Cardiac fibroblast (primary cell): ENCODE measurements at regions not wholly inside any gene's neighbourhood (a gene's known extent, or its start where the extent isn't known, plus 50 kb on each side); places are given as distances from the start of the nearest gene placed in this dataset.

Experiments used
- DNase-seq, 2 donors: peaks; one replicate each; pipeline versions ENCODE4 v3.0.0 to v3.0.0-alpha.2; 2010; ENCODE audit warnings: low read depth in 2 of 2
- H3K4me3 ChIP-seq, 2 donors: replicated peaks in 1 of 2; 1 replicate in 1 of 2; 2 replicates in 1 of 2; pipeline ENCODE4 v1.5.1; 2011; ENCODE audit warnings: low read depth in 2 of 2, low read length in 2 of 2, mild to moderate bottlenecking in 2 of 2, moderate library complexity in 1 of 2
- TF ChIP-seq, protein P1 (sequence below): IDR thresholded peaks from one replicate; pipeline ENCODE4 v1.5.1; 2011; ENCODE audit warnings: low read depth, mild to moderate bottlenecking, low read length, inconsistent platforms

DNA sequence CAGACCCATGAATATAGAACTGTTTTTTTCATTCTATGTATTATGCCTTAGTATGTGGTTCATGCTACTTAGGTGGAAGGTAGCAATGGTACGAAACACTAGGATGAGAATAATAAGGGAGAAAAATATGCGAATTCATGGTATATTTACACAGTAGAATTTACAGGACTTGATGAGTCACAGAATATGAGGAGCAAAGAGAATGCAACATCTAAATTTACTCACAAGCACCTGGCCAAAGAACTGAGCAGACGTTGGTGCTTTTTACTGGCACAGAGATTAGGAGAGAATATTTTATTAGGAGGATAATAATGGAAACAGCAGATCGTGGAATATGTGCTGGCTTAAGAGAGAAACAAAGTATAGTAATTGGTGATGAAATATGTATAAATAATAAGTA, 785.4 kb upstream of the ROBO1 start:
- DNase-seq = no peak
- TF ChIP-seq, protein P1, sequence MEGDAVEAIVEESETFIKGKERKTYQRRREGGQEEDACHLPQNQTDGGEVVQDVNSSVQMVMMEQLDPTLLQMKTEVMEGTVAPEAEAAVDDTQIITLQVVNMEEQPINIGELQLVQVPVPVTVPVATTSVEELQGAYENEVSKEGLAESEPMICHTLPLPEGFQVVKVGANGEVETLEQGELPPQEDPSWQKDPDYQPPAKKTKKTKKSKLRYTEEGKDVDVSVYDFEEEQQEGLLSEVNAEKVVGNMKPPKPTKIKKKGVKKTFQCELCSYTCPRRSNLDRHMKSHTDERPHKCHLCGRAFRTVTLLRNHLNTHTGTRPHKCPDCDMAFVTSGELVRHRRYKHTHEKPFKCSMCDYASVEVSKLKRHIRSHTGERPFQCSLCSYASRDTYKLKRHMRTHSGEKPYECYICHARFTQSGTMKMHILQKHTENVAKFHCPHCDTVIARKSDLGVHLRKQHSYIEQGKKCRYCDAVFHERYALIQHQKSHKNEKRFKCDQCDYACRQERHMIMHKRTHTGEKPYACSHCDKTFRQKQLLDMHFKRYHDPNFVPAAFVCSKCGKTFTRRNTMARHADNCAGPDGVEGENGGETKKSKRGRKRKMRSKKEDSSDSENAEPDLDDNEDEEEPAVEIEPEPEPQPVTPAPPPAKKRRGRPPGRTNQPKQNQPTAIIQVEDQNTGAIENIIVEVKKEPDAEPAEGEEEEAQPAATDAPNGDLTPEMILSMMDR = no peak
- no peak overlapping the region for H3K4me3 ChIP-seq

GRCh38 chr3:80550174-80550573, 782.4 kb upstream of the ROBO1 start:
- no peak for DNase-seq
- H3K4me3 ChIP-seq = no peak overlapping the region
- TF ChIP-seq, protein P1 = no peak

GRCh38 chr3:80549173-80549572, 781.4 kb upstream of the ROBO1 start:
- TF ChIP-seq, protein P1 = no peak
- no peak overlapping the region for H3K4me3 ChIP-seq
- DNase-seq = no peak

DNA sequence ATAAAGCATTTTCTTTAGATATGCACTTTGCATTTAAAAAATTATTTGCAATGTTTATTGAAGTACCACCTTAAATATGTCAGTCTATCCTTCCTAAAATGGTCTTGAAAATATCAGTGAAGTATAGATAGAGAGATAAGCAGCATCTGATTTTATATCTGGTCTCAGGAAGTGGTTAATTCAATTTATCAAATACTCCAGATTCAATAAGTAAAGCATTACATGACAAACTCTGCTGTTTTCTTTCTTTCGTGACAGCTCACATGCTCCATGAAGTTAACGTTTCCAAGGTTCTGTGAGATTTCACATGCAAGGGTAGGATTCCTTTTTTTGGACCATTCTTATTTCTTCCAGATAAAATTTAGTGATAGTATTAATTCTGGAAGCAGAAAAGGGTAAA, 775.4 kb upstream of the ROBO1 start:
- no peak overlapping the region for H3K4me3 ChIP-seq
- TF ChIP-seq, protein P1 = no peak
- DNase-seq = no peak

- no peak overlapping the region for H3K4me3 ChIP-seq
- DNase-seq = no peak
- TF ChIP-seq, protein P1 = no peak
Measured at GRCh38 chr3:80542456-80542855, 774.7 kb upstream of the ROBO1 start.

DNA sequence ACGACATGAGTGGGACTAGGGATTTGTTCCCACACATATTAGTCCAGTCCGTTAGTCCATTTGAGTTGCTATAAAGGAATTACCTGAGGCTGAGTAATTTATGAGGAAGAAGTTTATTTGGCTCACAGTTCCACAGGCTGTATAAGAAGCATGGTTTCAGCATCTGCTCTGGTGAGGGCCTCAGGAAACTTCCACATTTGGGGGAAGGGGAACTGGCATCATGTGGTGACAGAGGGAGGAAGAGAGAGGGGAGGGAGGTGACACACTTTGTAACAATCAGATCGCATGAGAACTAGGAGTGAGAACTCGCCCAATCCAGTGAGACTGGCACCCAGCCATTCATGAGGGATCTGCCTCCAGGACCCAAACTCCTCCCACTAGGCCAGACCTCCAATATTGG, 769.9 kb upstream of the ROBO1 start:
- H3K4me3 ChIP-seq = no peak overlapping the region
- DNase-seq = no peak
- TF ChIP-seq, protein P1 = no peak

DNA sequence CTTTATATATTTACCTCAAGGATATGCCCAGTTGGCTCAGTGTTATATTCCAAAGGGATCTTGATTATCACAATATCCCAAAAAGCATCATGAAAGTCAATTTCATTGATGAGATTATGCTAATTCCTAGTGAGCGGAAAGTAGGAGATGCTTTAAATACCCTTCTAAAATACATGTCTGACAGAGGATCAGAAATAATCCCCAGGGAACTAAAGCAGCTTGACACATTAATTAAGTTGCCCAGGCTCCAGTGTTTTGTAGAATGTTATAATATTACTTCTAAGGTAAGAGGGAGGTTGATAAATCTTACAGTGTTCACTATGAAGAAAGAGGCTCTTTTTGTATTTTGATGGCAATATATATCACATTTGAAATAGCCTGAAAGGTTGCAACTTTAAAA, 767.5 kb upstream of the ROBO1 start:
- TF ChIP-seq, protein P1 = no peak
- DNase-seq = no peak
- no peak overlapping the region for H3K4me3 ChIP-seq
